IMR-90 (cell line): ENCODE measurements at regions not wholly inside any gene's neighbourhood (a gene's known extent, or its start where the extent isn't known, plus 50 kb on each side); places are given as distances from the start of the nearest gene placed in this dataset.
"Not testable (repeated sequence)": the region's sequence is repeated elsewhere in the genome, so short reads cannot be mapped to it uniquely, and the experiment has no call there.

Source experiments
- ATAC-seq: fragments of 200-7000 bp; cut with Tn5 transposase; 2 replicates; pipeline ENCODE4 v1.9.1; 2020; ENCODE audit warnings: low read depth, mild to moderate bottlenecking, moderate library complexity
- BruUV-seq: library from RNA; stranded (reverse); fragments of 400-500 nt; replicated peaks from 2 replicates; lab custom pipeline; 2021; lab: Mats Ljungman, UMichigan
- CTCF ChIA-PET: fragments of 300-600 bp; formaldehyde crosslinking; extraction: SDS; loops from one replicate; lab custom pipeline; 2021; ENCODE audit warnings: antibody characterized with exemption; lab: Yijun Ruan, JAX
- POLR2A ChIA-PET: fragments of 300-600 bp; sonication (Branson Sonifier 250); formaldehyde crosslinking; loops from one replicate; lab custom pipeline; 2022; ENCODE audit warnings: antibody characterized with exemption; ENCODE audit not compliant: unreplicated experiment; lab: Charles Lee
- DNase-seq: peaks from one replicate; pipeline ENCODE4 v3.0.0; 2013
- H2AFZ ChIP-seq: replicated peaks from 2 replicates; pipeline ENCODE3; 2013; ENCODE audit warnings: low read length, mild to moderate bottlenecking; ENCODE audit not compliant: poor library complexity
- H2AK5ac ChIP-seq: 2 replicates; pipeline ENCODE4 v1.6.1; 2013; ENCODE audit warnings: low read depth, low read length, inconsistent platforms
- H2AK9ac ChIP-seq: replicated peaks from 2 replicates; pipeline ENCODE3; 2013; ENCODE audit warnings: mild to moderate bottlenecking, low read depth, low read length, moderate library complexity; ENCODE audit not compliant: poor library complexity
- H2BK120ac ChIP-seq: 2 replicates; pipeline ENCODE4 v1.6.1; 2013; ENCODE audit warnings: low read depth, low read length, inconsistent platforms
- H2BK15ac ChIP-seq: 3 replicates; pipeline ENCODE4 v1.6.1; 2013; ENCODE audit warnings: low read depth, low read length, inconsistent platforms
- H2BK20ac ChIP-seq: 2 replicates; pipeline ENCODE4 v1.6.1; 2013; ENCODE audit warnings: low read depth, mild to moderate bottlenecking, inconsistent platforms, low read length, moderate library complexity
- H2BK5ac ChIP-seq: 2 replicates; pipeline ENCODE4 v1.6.1; 2013; ENCODE audit warnings: mild to moderate bottlenecking, low read depth, low read length, inconsistent platforms; ENCODE audit not compliant: poor library complexity, severe bottlenecking
- H3K14ac ChIP-seq: replicated peaks from 2 replicates; pipeline ENCODE4 v1.6.1; 2013; ENCODE audit warnings: low read depth, low read length, inconsistent platforms
- H3K18ac ChIP-seq: 2 replicates; pipeline ENCODE4 v1.6.1; 2013; ENCODE audit warnings: low read depth, low read length, control low read depth
- H3K23ac ChIP-seq: 2 replicates; pipeline ENCODE4 v1.6.1; 2013; ENCODE audit warnings: low read depth, low read length, inconsistent platforms
- H3K27ac ChIP-seq: 2 replicates; pipeline ENCODE4 v1.5.1; 2013; ENCODE audit warnings: mild to moderate bottlenecking, control low read depth, low read length; ENCODE audit not compliant: insufficient read depth
- H3K27me3 ChIP-seq: 2 replicates; pipeline ENCODE4 v1.6.1; 2013; ENCODE audit warnings: low read length; ENCODE audit not compliant: control insufficient read depth, insufficient read depth
- H3K36me3 ChIP-seq: 2 replicates; pipeline ENCODE4 v1.6.1; 2013; ENCODE audit warnings: low read length, mixed read lengths; ENCODE audit not compliant: control insufficient read depth, insufficient read depth
- H3K4ac ChIP-seq: 2 replicates; pipeline ENCODE4 v1.6.1; 2013; ENCODE audit warnings: low read depth, low read length, inconsistent platforms
- H3K4me1 ChIP-seq: 2 replicates; pipeline ENCODE4 v1.6.1; 2013; ENCODE audit warnings: low read length, mixed read lengths; ENCODE audit not compliant: control insufficient read depth, insufficient read depth
- H3K4me2 ChIP-seq: 2 replicates; pipeline ENCODE4 v1.6.1; 2013; ENCODE audit warnings: low read depth, mild to moderate bottlenecking, control low read depth, low read length, moderate library complexity
- H3K4me3 ChIP-seq: 2 replicates; pipeline ENCODE4 v1.5.1; 2013; ENCODE audit warnings: low read depth, mild to moderate bottlenecking, control low read depth, low read length, moderate library complexity; ENCODE audit not compliant: insufficient read depth
- H3K56ac ChIP-seq: 2 replicates; pipeline ENCODE4 v1.6.1; 2013; ENCODE audit warnings: low read length, inconsistent platforms; ENCODE audit not compliant: insufficient read depth; ENCODE audit errors: extremely low read depth
- H3K79me1 ChIP-seq, 2 experiments: 2 replicates each; pipeline ENCODE4 v1.6.1; 2013; ENCODE audit warnings: low read length in 2 of 2, inconsistent platforms in 1 of 2, low read depth in 1 of 2
- H3K9ac ChIP-seq: 2 replicates; pipeline ENCODE4 v1.6.1; 2013; ENCODE audit warnings: low read depth, low read length, control low read depth
- H3K9me1 ChIP-seq: 2 replicates; pipeline ENCODE4 v1.6.1; 2013; ENCODE audit warnings: low read length, inconsistent platforms; ENCODE audit not compliant: insufficient read depth
- H3K9me3 ChIP-seq: 2 replicates; pipeline ENCODE4 v1.6.1; 2013; ENCODE audit warnings: low read length; ENCODE audit not compliant: control insufficient read depth, insufficient read depth
- H4K20me1 ChIP-seq: 2 replicates; pipeline ENCODE4 v1.6.1; 2013; ENCODE audit warnings: low read length, inconsistent platforms; ENCODE audit not compliant: insufficient read depth
- H4K5ac ChIP-seq: 2 replicates; pipeline ENCODE4 v1.6.1; 2013; ENCODE audit warnings: mild to moderate bottlenecking, low read depth, low read length, control low read depth
- H4K8ac ChIP-seq, 2 experiments: 2 replicates each; pipeline ENCODE4 v1.6.1; 2013; ENCODE audit warnings: low read depth in 2 of 2, low read length in 2 of 2, control low read depth in 1 of 2, inconsistent platforms in 1 of 2
- H4K91ac ChIP-seq: 2 replicates; pipeline ENCODE4 v1.6.1; 2013; ENCODE audit warnings: low read depth, low read length, inconsistent platforms; ENCODE audit not compliant: insufficient read depth
- WGBS, 2 experiments: methylation state at CpG; one replicate each; pipeline versions ENCODE4 v1.1.5 to v1.1.7; 2013; ENCODE audit warnings: missing lambda C conversion rate in 2 of 2; ENCODE audit not compliant: insufficient read length in 1 of 2; ENCODE audit errors: extremely low coverage in 2 of 2; 5-methylcytosine and 5-hydroxymethylcytosine counted together
- dilution Hi-C: fragments of 300-500 bp; cut with HindIII; formaldehyde crosslinking; loops from one replicate; pipeline ENCODE4 v1.14.3; 2018; ENCODE audit warnings: low sequenced_read_pairs; ENCODE audit not compliant: unreplicated experiment
- in situ Hi-C: fragments of 300-500 bp; cut with MboI; formaldehyde crosslinking; loops from 3 replicates; pipeline ENCODE4 v1.14.3; 2019; ENCODE audit warnings: low sequenced_read_pairs, inconsistent platforms, mixed read lengths
- intact Hi-C: fragments of 100-400 bp; cut with micrococcal nuclease; formaldehyde crosslinking; loops from 2 replicates; pipeline ENCODE4 v1.10.0; 2022

DNA sequence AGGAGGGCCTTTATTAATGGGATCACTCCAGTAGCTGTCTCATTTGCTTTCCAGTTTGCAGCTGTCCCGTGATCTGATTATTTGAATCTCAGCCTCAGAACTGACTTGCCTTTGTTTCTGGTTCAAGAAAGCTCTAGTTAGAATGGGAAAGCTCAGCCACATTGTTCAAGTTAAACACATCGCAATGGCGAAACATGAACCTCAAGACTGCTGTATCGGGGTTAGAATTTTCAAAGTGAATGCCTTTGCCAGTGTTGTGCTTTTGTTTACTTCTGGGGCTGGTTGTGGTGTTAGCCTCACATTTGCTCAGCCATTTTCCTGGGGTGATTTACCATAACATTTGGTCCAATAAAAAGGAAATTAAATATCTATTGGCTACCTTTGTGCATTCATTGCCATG is 105.3 kb downstream of the LUZP4 start:
- H3K23ac ChIP-seq, H4K5ac ChIP-seq, H3K14ac ChIP-seq, dilution Hi-C loops, ATAC-seq, H4K91ac ChIP-seq, H2AK9ac ChIP-seq, H3K18ac ChIP-seq, H3K4me3 ChIP-seq, H3K27me3 ChIP-seq, H3K9ac ChIP-seq, H3K4me2 ChIP-seq, H2AFZ ChIP-seq, POLR2A ChIA-PET, H2BK15ac ChIP-seq, H2BK120ac ChIP-seq, H3K9me3 ChIP-seq, in situ Hi-C loops, H3K9me1 ChIP-seq, H3K79me1 ChIP-seq, H3K4ac ChIP-seq, H3K56ac ChIP-seq, H3K27ac ChIP-seq, H3K4me1 ChIP-seq, DNase-seq, H2BK20ac ChIP-seq, H4K20me1 ChIP-seq, intact Hi-C loops, H3K36me3 ChIP-seq, H4K8ac ChIP-seq, H2AK5ac ChIP-seq, BruUV-seq, H2BK5ac ChIP-seq: not testable (repeated sequence)
- WGBS, 2 experiments = no CpG with 5 or more reads among the region's 4 CpGs
- CTCF ChIA-PET = interaction anchor here (0.5 kb wide), 1 partner anchor 21 kb away, joined by 3 read pairs; no protein-coding TSS in a partner anchor
